ENCODE measurements at regions not wholly inside any gene's neighbourhood (a gene's known extent, or its start where the extent isn't known, plus 50 kb on each side); places are given as distances from the start of the nearest gene placed in this dataset.

DNA sequence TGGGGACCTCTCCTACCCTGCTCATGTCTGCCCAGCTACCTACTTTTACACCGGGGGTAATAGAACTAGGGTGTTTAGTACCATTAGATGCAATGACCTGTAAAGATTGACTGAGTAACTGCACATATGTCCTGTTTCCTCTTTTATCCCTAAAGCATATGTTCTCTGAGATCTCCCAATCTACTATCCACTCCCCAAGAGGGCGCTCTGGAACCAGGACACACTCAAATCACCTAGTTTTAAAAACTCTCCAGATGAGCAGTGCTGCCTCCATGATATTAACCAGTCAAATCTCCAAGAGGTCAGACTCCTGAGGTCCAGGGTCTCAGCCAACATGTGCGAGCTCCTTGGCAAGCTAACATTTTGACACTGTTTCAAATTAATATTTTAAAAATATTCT, 87.0 kb upstream of the TSPAN5 start:
- no peak overlapping the region for H3K4me2 ChIP-seq (ENCODE audit: low read depth, low read length)
- H3K79me1 ChIP-seq (ENCODE audit: low read depth in 1 of 2, low read length in 2 of 2), result no peaks in the 10 kb centered on the region
- no peak overlapping the region for H2BK20ac ChIP-seq (ENCODE audit: low read depth, low read length)
- TF ChIP-seq, protein P1, sequence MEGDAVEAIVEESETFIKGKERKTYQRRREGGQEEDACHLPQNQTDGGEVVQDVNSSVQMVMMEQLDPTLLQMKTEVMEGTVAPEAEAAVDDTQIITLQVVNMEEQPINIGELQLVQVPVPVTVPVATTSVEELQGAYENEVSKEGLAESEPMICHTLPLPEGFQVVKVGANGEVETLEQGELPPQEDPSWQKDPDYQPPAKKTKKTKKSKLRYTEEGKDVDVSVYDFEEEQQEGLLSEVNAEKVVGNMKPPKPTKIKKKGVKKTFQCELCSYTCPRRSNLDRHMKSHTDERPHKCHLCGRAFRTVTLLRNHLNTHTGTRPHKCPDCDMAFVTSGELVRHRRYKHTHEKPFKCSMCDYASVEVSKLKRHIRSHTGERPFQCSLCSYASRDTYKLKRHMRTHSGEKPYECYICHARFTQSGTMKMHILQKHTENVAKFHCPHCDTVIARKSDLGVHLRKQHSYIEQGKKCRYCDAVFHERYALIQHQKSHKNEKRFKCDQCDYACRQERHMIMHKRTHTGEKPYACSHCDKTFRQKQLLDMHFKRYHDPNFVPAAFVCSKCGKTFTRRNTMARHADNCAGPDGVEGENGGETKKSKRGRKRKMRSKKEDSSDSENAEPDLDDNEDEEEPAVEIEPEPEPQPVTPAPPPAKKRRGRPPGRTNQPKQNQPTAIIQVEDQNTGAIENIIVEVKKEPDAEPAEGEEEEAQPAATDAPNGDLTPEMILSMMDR (conservative IDR thresholded peaks at IDR 0.05; ENCODE audit: low read depth, low read length), result peak; percentile 52
- TF ChIP-seq SMC3 (IDR thresholded peaks at IDR 0.05; ENCODE audit: low read depth, low read length) (peak; percentile 24; the same call in 1 of the 2 replicates), NFE2L2 (IDR thresholded peaks at IDR 0.05; ENCODE audit: low read depth, low read length) (no peak), RAD21 (IDR thresholded peaks at IDR 0.05; ENCODE audit: low read length) (peak; percentile 54)
- H4K20me1 ChIP-seq (ENCODE audit: insufficient read depth, low read length), result no peaks in the 10 kb centered on the region
- DNase-seq (peak; percentile 15), ATAC-seq (ENCODE audit: low read depth) (peak; percentile 52)
- H3K56ac ChIP-seq (ENCODE audit: extremely low read depth, insufficient read depth, low read length), result no peak overlapping the region
- H2BK120ac ChIP-seq (ENCODE audit: low read depth, low read length), result no peak overlapping the region
- no CpG with 5 or more reads among the region's 3 CpGs for WGBS, 2 experiments (ENCODE audit: extremely low coverage in 2 of 2, insufficient read length in 1 of 2)
- H2AK9ac ChIP-seq (replicated peaks; ENCODE audit: low read depth, low read length, poor library complexity), result no peak overlapping the region
- intact Hi-C loops (cut with micrococcal nuclease), result loop anchor here (2.0 kb wide), 1 partner anchor 311 kb away; no protein-coding TSS in a partner anchor
- no peak overlapping the region for H3K9ac ChIP-seq (ENCODE audit: low read depth, low read length)
- no peaks in the 10 kb centered on the region for H3K9me1 ChIP-seq (ENCODE audit: insufficient read depth, low read length)
- no peak overlapping the region for H3K23ac ChIP-seq (ENCODE audit: low read depth, low read length)
- no peak overlapping the region for H3K18ac ChIP-seq (ENCODE audit: low read depth, low read length)
- no peak overlapping the region for H3K4me3 ChIP-seq (ENCODE audit: insufficient read depth, low read depth, low read length)
- dilution Hi-C loops (cut with HindIII; ENCODE audit: low sequenced_read_pairs, unreplicated experiment), result no loop called here
- H2AK5ac ChIP-seq (ENCODE audit: low read depth, low read length), result no peak overlapping the region
- no peak overlapping the region for H4K8ac ChIP-seq (ENCODE audit: low read depth in 2 of 2, low read length in 2 of 2)
- H2BK5ac ChIP-seq (ENCODE audit: low read depth, low read length, poor library complexity, severe bottlenecking), result no peak overlapping the region
- H2BK15ac ChIP-seq (ENCODE audit: low read depth, low read length), result no peak overlapping the region
- BruUV-seq (replicated peaks), result no TSS peak
- no peak overlapping the region for H4K5ac ChIP-seq (ENCODE audit: low read depth, low read length)
- no peak overlapping the region for H4K91ac ChIP-seq (ENCODE audit: insufficient read depth, low read depth, low read length)
- no peaks in the 10 kb centered on the region for H3K9me3 ChIP-seq (ENCODE audit: control insufficient read depth, insufficient read depth, low read length)
- no peak overlapping the region for H3K14ac ChIP-seq (replicated peaks; ENCODE audit: low read depth, low read length)
- no peaks in the 10 kb centered on the region for H3K36me3 ChIP-seq (ENCODE audit: control insufficient read depth, insufficient read depth, low read length)
- in situ Hi-C loops (cut with MboI; ENCODE audit: low sequenced_read_pairs), result no loop called here
- CTCF ChIA-PET, result interaction anchor here (1.0 to 1.3 kb wide), 2 partner anchors 11 to 311 kb away, joined by 3 to 4 read pairs; no protein-coding TSS in a partner anchor
- H2AFZ ChIP-seq (replicated peaks; ENCODE audit: low read length, poor library complexity), result no peak overlapping the region
- H3K4ac ChIP-seq (ENCODE audit: low read depth, low read length), result no peak overlapping the region
- peaks cover 4% of the 10 kb centered on the region; the same call in 1 of the 2 replicates for H3K4me1 ChIP-seq (ENCODE audit: control insufficient read depth, insufficient read depth, low read length)
- H3K27ac ChIP-seq (ENCODE audit: insufficient read depth, low read length), result no peak overlapping the region
- POLR2A ChIA-PET (ENCODE audit: unreplicated experiment), result no interaction called here
- no peaks in the 10 kb centered on the region; the same call in 1 of the 2 replicates for H3K27me3 ChIP-seq (ENCODE audit: control insufficient read depth, insufficient read depth, low read length)
